KMS-11 (cell line): ENCODE measurements at regions not wholly inside any gene's neighbourhood (a gene's known extent, or its start where the extent isn't known, plus 50 kb on each side); places are given as distances from the start of the nearest gene placed in this dataset.
"Not testable (repeated sequence)": the region's sequence is repeated elsewhere in the genome, so short reads cannot be mapped to it uniquely, and the experiment has no call there.

Source experiments
- H2AFZ ChIP-seq: fragments of 200-600 bp; sonication (generic); 2 replicates; pipeline ENCODE4 v1.6.1; 2016; ENCODE audit warnings: antibody characterized with exemption, mixed run types, low read depth
- H3K27ac ChIP-seq: fragments of 200-600 bp; sonication (generic); 2 replicates; pipeline ENCODE4 v1.6.1; 2016; ENCODE audit warnings: mild to moderate bottlenecking, mixed run types
- H3K27me3 ChIP-seq: fragments of 200-600 bp; sonication (generic); 2 replicates; pipeline ENCODE4 v1.6.1; 2017; ENCODE audit warnings: mild to moderate bottlenecking, low read depth, mixed run types, moderate library complexity; ENCODE audit not compliant: insufficient read depth
- H3K36me3 ChIP-seq: fragments of 200-600 bp; sonication (generic); 2 replicates; pipeline ENCODE4 v1.6.1; 2017; ENCODE audit warnings: mild to moderate bottlenecking, mixed run types; ENCODE audit not compliant: insufficient read depth
- H3K4me1 ChIP-seq: fragments of 200-600 bp; sonication (generic); 2 replicates; pipeline ENCODE4 v1.6.1; 2016; ENCODE audit warnings: mild to moderate bottlenecking, low read depth, mixed run types; ENCODE audit not compliant: poor library complexity, severe bottlenecking
- H3K4me2 ChIP-seq: fragments of 200-600 bp; sonication (generic); 2 replicates; pipeline ENCODE4 v1.7.0; 2016; ENCODE audit warnings: mild to moderate bottlenecking, mixed run types
- H3K4me3 ChIP-seq: fragments of 200-600 bp; sonication (generic); IDR thresholded peaks from 2 replicates; pipeline ENCODE4 v1.6.1; 2017; ENCODE audit warnings: low read depth, low read length, mixed read lengths; ENCODE audit not compliant: insufficient read depth
- H3K79me2 ChIP-seq: fragments of 200-600 bp; sonication (generic); 2 replicates; pipeline ENCODE4 v1.6.1; 2016; ENCODE audit warnings: low read depth, mixed run types; ENCODE audit not compliant: insufficient read depth
- H3K9ac ChIP-seq: fragments of 200-600 bp; sonication (generic); 2 replicates; pipeline ENCODE4 v1.6.1; 2016; ENCODE audit warnings: mild to moderate bottlenecking, mixed run types
- H4K20me1 ChIP-seq: fragments of 200-600 bp; sonication (generic); 2 replicates; pipeline ENCODE4 v1.6.1; 2016; ENCODE audit warnings: mild to moderate bottlenecking, mixed run types; ENCODE audit not compliant: insufficient read depth
- CTCF ChIP-seq: fragments of 200-600 bp; sonication (generic); conservative IDR thresholded peaks from 2 replicates; pipeline ENCODE4 v1.6.1; 2017; ENCODE audit warnings: low read depth, mild to moderate bottlenecking, antibody characterized with exemption, low read length, moderate library complexity, mixed read lengths

GRCh38 chr17:20908313-20909267, 134.2 kb downstream of the USP22 start:
- Histone ChIP-seq H3K9ac (no peak overlapping the region), H2AFZ (no peak overlapping the region), H3K27me3 (no peaks in the 10 kb centered on the region), H3K4me1 (no peaks in the 10 kb centered on the region), H4K20me1 (no peaks in the 10 kb centered on the region), H3K4me2 (no peak overlapping the region), H3K79me2 (no peaks in the 10 kb centered on the region), H3K27ac (no peak overlapping the region), H3K4me3 (no peak overlapping the region), H3K36me3 (no peaks in the 10 kb centered on the region)
- TF ChIP-seq CTCF, result no peak

GRCh38 chr17:20914658-20915057, 128.2 kb downstream of the USP22 start:
- Histone ChIP-seq H3K36me3 (no peaks in the 10 kb centered on the region), H4K20me1 (no peaks in the 10 kb centered on the region), H3K79me2 (no peaks in the 10 kb centered on the region), H3K4me3 (no peak overlapping the region), H2AFZ (no peak overlapping the region), H3K27ac (no peak overlapping the region), H3K4me1 (no peaks in the 10 kb centered on the region), H3K27me3 (no peaks in the 10 kb centered on the region), H3K4me2 (no peak overlapping the region), H3K9ac (no peak overlapping the region)
- TF ChIP-seq CTCF, result no peak

GRCh38 chr17:20916383-20916782, 126.4 kb downstream of the USP22 start:
- no peak overlapping the region for H3K27ac ChIP-seq
- H3K9ac ChIP-seq, result no peak overlapping the region
- no peaks in the 10 kb centered on the region for H3K79me2 ChIP-seq
- no peak for TF ChIP-seq CTCF
- no peaks in the 10 kb centered on the region for H3K36me3 ChIP-seq
- no peaks in the 10 kb centered on the region for H3K4me1 ChIP-seq
- H3K4me2 ChIP-seq, result no peak overlapping the region
- H3K4me3 ChIP-seq, result no peak overlapping the region
- no peaks in the 10 kb centered on the region for H3K27me3 ChIP-seq
- H4K20me1 ChIP-seq, result no peaks in the 10 kb centered on the region
- no peak overlapping the region for H2AFZ ChIP-seq

- not testable (repeated sequence) for H4K20me1 ChIP-seq, H3K79me2 ChIP-seq, H3K27me3 ChIP-seq, H3K36me3 ChIP-seq, H3K4me3 ChIP-seq, H3K4me1 ChIP-seq, H3K4me2 ChIP-seq, H3K9ac ChIP-seq, H2AFZ ChIP-seq, H3K27ac ChIP-seq
These were observed 125.1 kb downstream of the USP22 start for GRCh38 chr17:20917610-20918306.
